Retinal pigment epithelial cell (primary cell): ENCODE measurements at regions not wholly inside any gene's neighbourhood (a gene's known extent, or its start where the extent isn't known, plus 50 kb on each side); places are given as distances from the start of the nearest gene placed in this dataset.

Experiments
- DNase-seq: peaks from one replicate; pipeline ENCODE4 v3.0.0-alpha.2; 2010; ENCODE audit warnings: low read depth
- H3K4me3 ChIP-seq: 2 replicates; pipeline ENCODE4 v1.5.1; 2011; ENCODE audit warnings: mild to moderate bottlenecking, low read length, control low read depth, moderate library complexity
- CTCF ChIP-seq: conservative IDR thresholded peaks from 2 replicates; pipeline ENCODE4 v1.5.1; 2011; ENCODE audit warnings: low read depth, low read length, control low read depth, inconsistent platforms

GRCh38 chr1:198889101-198889500 is 250.3 kb downstream of the PTPRC start:
- H3K4me3 ChIP-seq = no peak overlapping the region
- no peak for DNase-seq
- no peak for TF ChIP-seq CTCF

- TF ChIP-seq CTCF = no peak
- no peak overlapping the region for H3K4me3 ChIP-seq
- no peak for DNase-seq
Observed at GRCh38 chr1:198889749-198890148, 250.9 kb downstream of the PTPRC start.

- H3K4me3 ChIP-seq = no peak overlapping the region
- DNase-seq = no peak
- no peak for TF ChIP-seq CTCF
Observed at GRCh38 chr1:198890214-198890930, 251.5 kb downstream of the PTPRC start.

- H3K4me3 ChIP-seq = no peak overlapping the region
- no peak for DNase-seq
- TF ChIP-seq CTCF = no peak
Observed at GRCh38 chr1:198892065-198892464, 253.2 kb downstream of the PTPRC start.

- no peak for TF ChIP-seq CTCF
- DNase-seq = no peak
- H3K4me3 ChIP-seq = no peak overlapping the region
Observed at GRCh38 chr1:198893141-198893540, 254.3 kb downstream of the PTPRC start.

- DNase-seq = no peak
- no peak for TF ChIP-seq CTCF
- H3K4me3 ChIP-seq = no peak overlapping the region
Observed at GRCh38 chr1:198893763-198894444, 255.1 kb downstream of the PTPRC start.

- DNase-seq = no peak
- no peak overlapping the region for H3K4me3 ChIP-seq
- TF ChIP-seq CTCF = no peak
Observed at GRCh38 chr1:198901266-198901665, 262.4 kb downstream of the PTPRC start.
